ENCODE measurements at regions not wholly inside any gene's neighbourhood (a gene's known extent, or its start where the extent isn't known, plus 50 kb on each side); places are given as distances from the start of the nearest gene placed in this dataset.
"Not testable (repeated sequence)": the region's sequence is repeated elsewhere in the genome, so short reads cannot be mapped to it uniquely, and the experiment has no call there.

DNA sequence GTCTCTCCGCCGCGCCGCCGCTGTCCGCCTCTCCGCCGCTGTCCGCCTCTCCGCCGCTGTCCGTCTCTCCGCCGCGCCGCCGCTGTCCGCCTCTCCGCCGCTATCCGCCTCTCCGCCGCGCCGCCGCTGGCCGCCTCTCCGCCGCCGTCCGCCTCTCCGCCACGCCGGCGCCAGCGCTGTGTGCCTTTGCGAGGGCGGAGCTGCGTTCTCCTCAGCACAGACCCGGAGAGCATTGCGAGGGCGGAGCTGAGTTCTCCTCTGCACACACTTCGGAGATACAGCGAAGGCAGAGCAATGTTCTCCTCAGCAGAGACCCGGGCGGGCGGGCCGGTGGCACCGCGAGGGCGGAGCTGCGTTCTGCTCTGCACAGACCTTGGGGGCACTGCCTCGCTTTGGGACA lies 327.4 kb upstream of the PLGLB1 start:
- DNase-seq (ENCODE audit: low read depth, low spot score), result peak; percentile 16

GRCh38 chr2:87352178-87352934 lies 330.7 kb upstream of the PLGLB1 start:
- not testable (repeated sequence) for DNase-seq (ENCODE audit: low read depth, low spot score)

GRCh38 chr2:87353408-87353807 lies 331.8 kb upstream of the PLGLB1 start:
- not testable (repeated sequence) for DNase-seq (ENCODE audit: low read depth, low spot score)

DNA sequence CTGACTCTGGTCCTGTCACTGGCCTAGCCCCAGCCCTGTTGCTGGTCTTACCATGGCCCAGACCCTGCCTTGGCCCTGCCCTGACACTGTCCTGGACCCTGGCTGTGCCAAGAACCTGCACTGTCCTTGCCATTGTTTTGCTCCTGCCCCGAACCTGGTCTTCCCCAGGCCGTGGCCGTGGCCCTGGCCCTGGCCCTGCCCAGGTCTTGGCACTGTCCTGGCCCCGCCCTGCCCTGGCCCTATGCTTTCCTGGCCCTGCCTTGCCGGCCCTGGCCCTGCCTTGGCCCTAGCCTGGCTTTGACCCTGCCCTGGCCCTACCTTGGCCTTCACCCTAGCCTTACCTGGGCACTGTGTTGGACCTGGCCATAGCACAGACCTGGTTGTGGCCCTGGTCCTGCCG lies 332.5 kb upstream of the PLGLB1 start:
- DNase-seq (ENCODE audit: low read depth, low spot score), result not testable (repeated sequence)

- not testable (repeated sequence) for DNase-seq (ENCODE audit: low read depth, low spot score)
Measured at GRCh38 chr2:87360250-87360649, 338.6 kb upstream of the PLGLB1 start.

GRCh38 chr2:87360927-87361326 lies 339.3 kb upstream of the PLGLB1 start:
- not testable (repeated sequence) for DNase-seq (ENCODE audit: low read depth, low spot score)

DNA sequence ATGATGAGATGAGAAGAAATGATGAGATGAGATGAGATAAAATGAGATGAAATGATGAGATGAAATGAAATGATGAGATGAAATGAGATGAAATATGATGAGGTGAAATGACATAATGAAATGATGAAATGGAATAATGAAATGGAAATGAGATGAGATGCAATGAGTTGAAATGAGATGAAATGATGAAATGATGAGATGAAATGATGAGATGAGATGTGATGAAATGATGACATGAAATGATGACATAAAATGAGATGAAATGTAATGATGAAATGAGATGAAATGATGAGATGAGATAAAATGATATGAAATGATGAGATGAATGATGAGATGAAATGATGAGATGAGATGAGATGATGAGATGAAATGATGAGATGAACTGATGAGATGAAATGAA lies 340.2 kb upstream of the PLGLB1 start:
- DNase-seq (ENCODE audit: low read depth, low spot score), result not testable (repeated sequence)

DNA sequence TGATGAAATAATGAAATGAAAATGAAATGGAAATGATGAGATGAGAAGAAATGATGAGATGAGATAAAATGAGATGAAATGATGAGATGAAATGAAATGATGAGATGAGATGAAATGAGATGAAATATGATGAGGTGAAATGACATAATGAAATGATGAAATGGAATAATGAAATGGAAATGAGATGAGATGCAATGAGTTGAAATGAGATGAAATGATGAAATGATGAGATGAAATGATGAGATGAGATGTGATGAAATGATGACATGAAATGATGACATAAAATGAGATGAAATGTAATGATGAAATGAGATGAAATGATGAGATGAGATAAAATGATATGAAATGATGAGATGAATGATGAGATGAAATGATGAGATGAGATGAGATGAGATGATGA lies 342.7 kb upstream of the PLGLB1 start:
- DNase-seq (ENCODE audit: low read depth, low spot score), result not testable (repeated sequence)

DNA sequence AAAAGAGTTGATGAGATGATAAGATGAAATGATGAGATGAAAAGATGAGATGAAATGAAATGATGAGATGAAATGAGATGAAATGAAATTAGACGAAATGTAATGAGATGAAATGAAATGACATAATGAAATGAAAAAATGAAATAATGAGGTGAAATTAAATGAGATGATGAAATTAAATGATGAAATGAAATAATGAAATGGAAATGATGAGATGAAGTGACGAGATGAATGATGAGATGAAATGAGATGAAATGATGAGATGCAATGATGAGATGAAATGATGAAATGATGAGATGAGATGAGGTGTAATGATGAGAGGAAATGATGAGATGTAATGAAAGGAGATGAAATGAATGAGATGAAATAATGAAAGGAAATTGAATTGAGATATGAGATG lies 343.4 kb upstream of the PLGLB1 start:
- not testable (repeated sequence) for DNase-seq (ENCODE audit: low read depth, low spot score)

- DNase-seq (ENCODE audit: low read depth, low spot score), result not testable (repeated sequence)
Measured at GRCh38 chr2:87386063-87386560, 361.8 kb upstream of the PLGLB2 start.

DNA sequence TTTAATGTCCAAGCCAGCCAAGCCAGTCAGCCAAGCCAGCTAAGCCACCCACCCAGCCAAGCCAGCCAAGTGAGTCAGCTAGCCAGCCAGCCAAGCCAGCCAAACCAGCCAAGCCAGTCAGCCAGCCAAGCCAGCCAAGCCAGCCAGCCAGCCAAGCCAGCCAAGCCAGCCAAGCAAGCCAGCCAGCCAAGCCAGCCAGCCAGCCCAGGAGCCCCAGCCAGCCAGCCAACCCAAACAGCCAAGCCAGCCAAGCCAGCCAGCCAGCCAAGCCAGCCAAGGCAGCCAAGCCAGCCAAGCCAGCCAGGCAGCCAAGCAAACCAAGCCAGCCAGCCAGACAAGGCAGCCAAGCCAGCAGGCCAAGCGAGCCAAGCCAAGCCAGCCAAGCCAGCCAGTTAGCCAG lies 352.1 kb upstream of the PLGLB2 start:
- DNase-seq (ENCODE audit: low read depth, low spot score), result not testable (repeated sequence)

- DNase-seq (ENCODE audit: low read depth, low spot score), result not testable (repeated sequence)
Measured at GRCh38 chr2:87396551-87397265, 351.2 kb upstream of the PLGLB2 start.

DNA sequence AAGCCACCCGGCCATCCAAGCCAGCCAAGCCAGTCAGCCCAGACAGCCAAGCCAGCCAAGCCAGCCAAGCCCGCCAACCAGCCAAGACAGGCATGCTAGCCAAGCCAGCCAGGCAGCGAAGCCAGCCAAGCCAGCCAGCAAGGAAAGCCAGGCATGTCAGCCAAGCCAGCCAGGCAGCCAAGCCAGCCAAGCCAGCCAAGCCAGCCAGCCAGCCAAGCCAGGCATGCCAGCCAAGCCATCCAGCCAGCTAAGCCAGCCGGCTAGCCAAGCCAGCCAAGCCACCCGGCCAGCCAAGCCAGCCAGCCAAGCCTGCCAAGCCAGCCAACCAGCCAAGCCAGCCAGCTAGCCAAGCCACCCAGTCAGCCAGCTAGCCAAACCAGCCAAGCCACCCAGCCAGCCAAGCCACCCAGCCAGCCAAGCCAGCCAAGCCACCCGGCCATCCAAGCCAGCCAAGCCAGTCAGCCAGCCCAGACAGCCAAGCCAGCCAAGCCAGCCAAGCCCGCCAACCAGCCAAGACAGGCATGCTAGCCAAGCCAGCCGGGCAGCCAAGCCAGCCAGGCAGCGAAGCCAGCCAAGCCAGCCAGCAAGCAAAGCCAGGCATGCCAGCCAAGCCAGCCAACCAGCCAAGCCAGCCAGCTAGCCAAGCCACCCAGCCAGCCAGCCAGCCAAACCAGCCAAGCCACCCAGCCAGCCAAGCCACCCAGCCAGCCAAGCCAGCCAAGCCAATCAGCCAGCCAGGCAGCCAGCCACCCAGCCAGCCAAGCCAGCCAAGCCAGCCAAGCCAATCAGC lies 350.4 kb upstream of the PLGLB2 start:
- not testable (repeated sequence) for DNase-seq (ENCODE audit: low read depth, low spot score)

DNA sequence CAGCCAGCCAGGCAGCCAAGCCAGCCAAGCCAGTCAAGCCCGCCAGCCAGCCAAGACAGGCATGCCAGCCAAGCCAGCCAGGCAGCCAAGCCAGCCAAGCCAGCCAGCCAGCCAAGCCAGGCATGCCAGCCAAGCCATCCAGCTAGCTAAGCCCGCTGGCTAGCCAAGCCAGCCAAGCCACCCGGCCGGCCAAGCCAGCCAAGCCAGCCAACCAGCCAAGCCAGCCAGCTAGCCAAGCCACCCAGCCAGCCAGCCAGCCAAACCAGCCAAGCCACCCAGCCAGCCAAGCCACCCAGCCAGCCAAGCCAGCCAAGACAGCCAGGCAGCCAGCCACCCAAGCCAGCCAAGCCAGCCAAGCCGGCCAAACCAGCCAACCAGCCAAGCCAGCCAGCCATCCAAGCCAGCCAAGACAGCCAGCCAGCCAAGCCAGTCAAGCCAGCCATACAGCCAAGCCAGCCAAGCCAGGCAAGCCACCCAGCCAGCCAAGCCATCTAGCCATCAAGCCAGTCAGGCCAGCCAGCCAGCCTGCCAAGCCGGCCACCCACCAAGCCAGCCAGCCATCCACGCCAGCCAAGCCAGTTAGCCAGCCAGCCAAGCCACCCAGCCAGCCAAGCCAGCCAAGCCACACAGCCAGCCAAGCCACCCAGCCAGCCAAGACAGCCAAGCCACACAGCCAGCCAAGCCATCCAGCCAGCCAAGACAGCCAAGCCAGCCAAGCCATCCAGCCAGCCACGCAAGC lies 349.2 kb upstream of the PLGLB2 start:
- DNase-seq (ENCODE audit: low read depth, low spot score), result not testable (repeated sequence)

- DNase-seq (ENCODE audit: low read depth, low spot score), result no peak
Measured at GRCh38 chr2:87401726-87402345, 346.1 kb upstream of the PLGLB2 start.

GRCh38 chr2:87403893-87404175 lies 344.1 kb upstream of the PLGLB2 start:
- no peak for DNase-seq (ENCODE audit: low read depth, low spot score)

- not testable (repeated sequence) for DNase-seq (ENCODE audit: low read depth, low spot score)
Measured at GRCh38 chr2:87404411-87405255, 343.3 kb upstream of the PLGLB2 start.

GRCh38 chr2:87405531-87406216 lies 342.2 kb upstream of the PLGLB2 start:
- DNase-seq (ENCODE audit: low read depth, low spot score), result not testable (repeated sequence)

GRCh38 chr2:87406406-87407175 lies 341.3 kb upstream of the PLGLB2 start:
- DNase-seq (ENCODE audit: low read depth, low spot score), result not testable (repeated sequence)
